Activated naive CD4-positive, alpha-beta T cell (primary cell): ENCODE measurements at regions not wholly inside any gene's neighbourhood (a gene's known extent, or its start where the extent isn't known, plus 50 kb on each side); places are given as distances from the start of the nearest gene placed in this dataset.
"Not testable (repeated sequence)": the region's sequence is repeated elsewhere in the genome, so short reads cannot be mapped to it uniquely, and the experiment has no call there.

Experiments used
- DNase-seq, 4 experiments: peaks; one replicate each; lab custom pipeline; 2025; lab: John Stamatoyannopoulos, UW

DNA sequence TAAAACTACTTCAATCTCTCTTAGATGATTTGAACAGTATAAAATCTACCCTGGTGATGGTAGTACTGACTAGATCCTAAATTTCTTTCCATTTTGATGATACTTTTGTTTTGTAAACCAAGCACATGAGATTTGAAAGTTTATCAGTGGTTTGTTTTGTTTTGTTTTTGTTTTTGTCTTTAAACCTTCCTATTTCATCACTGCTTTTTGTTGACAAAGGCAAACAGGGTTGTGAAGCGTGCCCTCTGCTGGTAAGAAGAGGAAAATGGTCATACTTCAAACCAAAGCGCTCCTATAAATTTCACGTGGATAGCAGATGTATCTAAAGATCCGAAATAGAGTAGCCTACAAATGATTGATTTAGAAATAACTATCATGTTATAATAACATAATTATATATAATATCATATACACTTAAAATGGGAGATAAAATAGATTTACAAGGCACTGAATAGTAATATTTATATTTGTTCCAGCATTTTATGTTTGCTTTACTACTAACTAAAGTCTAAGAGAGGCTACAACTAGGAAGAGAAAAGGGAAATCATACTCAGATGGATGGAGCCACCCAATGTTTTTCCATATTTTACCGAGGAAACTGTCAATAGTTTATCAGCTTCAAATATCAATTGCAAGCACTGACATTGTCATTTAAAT is 254.0 kb upstream of the USP15 start:
- DNase-seq = no peak

DNA sequence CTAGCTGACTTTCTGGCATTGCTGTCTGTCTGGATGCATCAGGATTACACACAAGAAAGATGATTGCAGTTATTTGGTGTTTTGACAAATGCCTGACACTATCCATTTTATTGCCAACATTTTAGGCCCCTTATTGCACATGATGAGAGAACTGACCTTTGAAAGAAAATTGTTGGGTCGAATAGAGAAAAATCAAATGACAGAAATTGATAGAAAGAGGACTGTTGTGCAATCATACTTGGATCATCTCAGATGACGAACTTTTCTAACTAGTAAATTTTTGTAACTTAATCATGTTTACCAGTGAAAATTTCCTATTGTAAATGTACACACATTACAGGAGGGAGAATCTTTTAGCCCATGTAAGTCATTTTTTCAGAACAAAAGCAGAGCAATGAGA is 251.5 kb upstream of the USP15 start:
- DNase-seq = no peak

- DNase-seq = no peak
Observed at GRCh38 chr12:62009445-62009844, 250.8 kb upstream of the USP15 start.

GRCh38 chr12:62010331-62010906 is 249.8 kb upstream of the USP15 start:
- DNase-seq = not testable (repeated sequence)

DNA sequence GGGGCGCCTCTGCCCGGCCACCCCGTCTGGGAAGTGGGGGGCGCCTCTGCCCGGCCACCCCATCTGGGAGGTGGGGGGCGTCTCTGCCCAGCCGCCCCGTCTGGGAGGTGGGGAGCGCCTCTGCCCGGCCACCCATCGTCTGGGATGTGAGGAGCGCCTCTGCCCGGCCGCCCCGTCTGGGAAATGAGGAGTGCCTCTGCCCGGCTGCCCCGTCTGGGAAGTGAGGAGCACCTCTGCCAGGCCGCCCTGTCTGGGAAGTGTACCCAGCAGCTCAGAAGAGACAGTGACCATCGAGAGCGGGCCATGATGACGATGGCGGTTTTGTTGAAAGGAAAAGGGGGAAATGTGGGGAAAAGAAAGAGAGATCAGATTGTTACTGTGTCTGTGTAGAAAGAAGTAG is 249.2 kb upstream of the USP15 start:
- not testable (repeated sequence) for DNase-seq

- DNase-seq = no peak
Observed at GRCh38 chr12:62014330-62014729, 245.9 kb upstream of the USP15 start.

GRCh38 chr12:62016021-62016420 is 244.2 kb upstream of the USP15 start:
- no peak for DNase-seq

GRCh38 chr12:62021808-62022207 is 238.4 kb upstream of the USP15 start:
- DNase-seq = no peak

DNA sequence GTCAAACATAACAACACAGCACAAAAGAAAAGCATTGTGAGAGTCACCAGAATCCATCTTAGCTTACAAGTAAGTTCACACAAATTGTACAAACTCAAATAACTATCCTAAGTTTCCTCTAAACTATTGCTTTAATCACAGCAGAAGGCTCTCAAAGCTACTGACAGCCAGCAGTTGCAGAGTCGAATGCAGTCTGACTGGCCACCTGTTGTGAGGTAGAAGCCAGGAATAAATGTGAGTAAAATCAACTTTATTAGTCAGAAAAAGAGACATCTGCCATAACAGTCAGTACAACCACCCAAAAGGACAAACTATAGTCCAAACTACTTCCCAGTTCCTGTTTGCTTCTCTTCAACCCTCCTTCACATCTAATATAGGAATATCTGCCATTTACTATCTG is 231.7 kb upstream of the USP15 start:
- no peak for DNase-seq

DNA sequence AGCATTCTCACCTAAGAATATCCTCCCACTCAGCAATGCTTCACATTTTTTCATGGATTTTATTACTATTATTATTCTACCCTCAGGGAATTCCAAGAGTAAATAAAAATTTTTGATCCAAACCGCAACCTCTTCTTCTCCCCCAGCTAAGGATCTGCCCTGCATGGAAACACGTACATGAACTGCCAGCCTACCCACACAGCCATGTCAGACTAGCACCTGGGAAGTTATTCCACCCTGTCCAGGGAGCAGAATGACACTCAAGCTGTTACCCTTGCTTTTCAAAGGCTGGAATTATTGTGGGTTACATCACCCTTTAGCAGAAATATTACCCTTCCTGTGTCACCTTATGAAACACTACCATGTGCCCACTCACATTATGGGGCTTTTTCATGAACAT is 227.3 kb upstream of the USP15 start:
- no peak for DNase-seq

- DNase-seq = no peak
Observed at GRCh38 chr12:62044450-62045135, 215.6 kb upstream of the USP15 start.

GRCh38 chr12:62045211-62045610 is 215.0 kb upstream of the USP15 start:
- DNase-seq = no peak

DNA sequence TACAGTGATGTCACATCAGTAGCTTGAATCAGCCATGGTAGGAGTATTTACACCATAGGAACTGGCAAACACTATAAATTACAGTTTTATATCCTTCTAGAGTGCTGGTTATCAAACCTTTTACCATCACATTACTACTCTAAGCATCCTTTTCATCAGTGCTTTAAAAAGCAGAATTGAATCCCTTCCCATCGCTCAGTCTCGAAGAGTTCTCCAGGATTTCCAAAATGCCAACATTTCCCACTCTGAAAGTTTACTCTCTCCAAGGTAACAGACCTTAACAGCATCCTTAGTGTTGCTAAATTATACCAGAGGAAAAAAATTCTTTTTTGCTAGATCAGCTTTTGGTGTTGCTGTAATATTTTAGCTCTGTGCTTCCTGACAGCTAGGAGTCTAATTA is 209.4 kb upstream of the USP15 start:
- no peak for DNase-seq

DNA sequence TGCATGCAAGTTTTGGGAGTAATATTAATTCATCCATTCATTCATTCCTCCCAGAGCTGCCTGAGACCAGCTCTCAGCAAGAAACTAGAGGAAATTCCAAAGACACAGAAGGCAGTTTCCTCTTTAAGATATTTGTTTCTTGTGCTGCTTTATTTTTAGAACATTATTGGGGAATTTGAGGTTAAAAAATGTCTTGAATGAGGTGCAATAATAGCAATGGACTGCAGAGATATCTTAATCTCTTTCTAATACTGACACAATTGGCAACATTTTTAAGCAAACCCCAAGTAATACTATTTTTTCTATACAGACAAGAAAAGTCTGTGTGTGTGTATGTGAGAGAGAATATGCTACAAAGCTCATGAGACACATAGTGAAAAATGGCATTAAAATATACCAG is 190.2 kb upstream of the USP15 start:
- no peak for DNase-seq

- not testable (repeated sequence) for DNase-seq
Observed at GRCh38 chr12:62073236-62073635, 187.0 kb upstream of the USP15 start.

DNA sequence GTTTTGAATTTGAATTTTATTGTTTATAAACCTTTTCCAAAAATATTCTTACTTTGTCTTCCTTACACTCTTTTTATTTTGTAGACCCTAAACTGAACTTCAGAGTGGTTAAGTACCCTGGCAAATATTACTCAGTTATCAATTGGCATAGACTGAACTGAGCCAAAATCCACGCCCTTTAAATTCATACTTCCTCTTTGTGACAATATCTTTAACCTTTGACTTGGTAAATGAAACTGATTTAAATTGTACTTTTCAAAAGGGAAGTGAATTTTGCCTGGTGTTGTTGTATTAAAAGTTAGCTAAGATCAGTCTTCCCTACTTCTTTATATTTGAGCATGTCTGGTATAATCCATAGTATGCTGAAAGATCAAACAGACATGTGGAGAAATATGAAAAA is 184.3 kb upstream of the USP15 start:
- DNase-seq = no peak

- DNase-seq = no peak
Observed at GRCh38 chr12:62078020-62078419, 182.2 kb upstream of the USP15 start.

DNA sequence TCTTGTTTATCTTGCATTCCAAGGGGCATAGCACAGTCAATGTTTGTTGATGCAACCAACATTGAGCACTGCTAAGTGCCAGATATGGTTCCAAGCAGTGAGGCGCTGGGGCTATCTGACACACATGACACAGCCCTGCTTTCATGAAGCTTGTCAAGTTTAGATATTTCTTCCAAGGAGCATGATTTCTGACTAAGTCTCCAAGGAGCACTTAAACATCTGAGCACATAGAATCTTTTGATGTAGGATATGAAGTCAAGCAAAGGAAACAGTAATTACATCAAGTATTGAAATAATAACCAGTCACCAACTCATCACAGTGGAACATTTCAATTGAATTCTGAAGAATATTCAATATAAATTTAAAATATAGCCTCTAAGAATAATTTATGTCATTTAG is 177.8 kb upstream of the USP15 start:
- no peak for DNase-seq

DNA sequence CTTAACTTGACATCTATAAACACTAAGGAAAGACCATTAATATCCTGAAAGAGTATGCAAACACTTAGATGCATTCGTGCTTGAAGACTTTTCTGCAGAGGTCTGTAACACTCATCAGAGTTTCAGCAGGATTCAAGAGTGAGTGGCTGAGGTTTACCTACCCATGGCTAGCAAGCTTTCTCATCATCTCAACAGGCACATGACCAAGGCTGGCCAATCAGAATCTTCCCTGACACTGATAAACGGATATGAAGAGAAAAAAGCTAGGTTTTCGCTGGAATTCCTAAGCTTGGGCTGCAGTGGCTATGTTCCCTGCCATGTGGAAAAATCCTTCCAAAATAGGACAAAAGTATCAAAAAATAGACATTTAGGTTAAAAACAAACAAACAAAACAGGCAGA is 162.1 kb upstream of the USP15 start:
- no peak for DNase-seq

- DNase-seq = no peak
Observed at GRCh38 chr12:62103748-62104147, 156.5 kb upstream of the USP15 start.

DNA sequence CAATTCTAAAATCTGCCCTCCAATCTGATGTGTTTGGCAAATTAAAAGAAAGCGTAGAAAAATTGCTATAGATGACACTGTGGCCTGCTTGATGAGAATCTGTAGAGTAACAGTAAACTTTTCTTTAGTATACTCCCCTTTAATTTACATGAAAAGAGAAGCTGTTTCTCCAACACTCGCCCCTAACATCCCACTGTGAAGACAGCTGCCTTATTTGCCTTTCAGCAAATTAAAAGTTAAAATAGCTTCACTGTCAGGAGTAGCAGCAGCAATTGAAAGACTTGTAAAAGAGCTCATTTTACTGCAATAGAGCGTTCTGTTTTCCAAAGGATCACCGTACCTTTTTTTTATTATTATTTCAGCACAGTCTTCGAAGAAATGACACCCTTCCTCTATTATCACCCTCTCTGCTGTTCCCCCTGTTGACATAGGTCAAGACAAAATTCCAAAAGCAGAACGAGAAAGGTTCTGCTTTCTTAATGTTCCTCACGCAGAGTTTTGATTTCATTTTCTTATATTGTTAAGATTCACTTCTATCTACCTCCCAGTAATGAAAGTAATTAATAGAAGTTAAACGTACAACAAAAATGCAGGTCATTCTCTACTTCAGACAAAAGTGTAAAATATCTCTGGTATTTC is 153.5 kb upstream of the USP15 start:
- no peak for DNase-seq

DNA sequence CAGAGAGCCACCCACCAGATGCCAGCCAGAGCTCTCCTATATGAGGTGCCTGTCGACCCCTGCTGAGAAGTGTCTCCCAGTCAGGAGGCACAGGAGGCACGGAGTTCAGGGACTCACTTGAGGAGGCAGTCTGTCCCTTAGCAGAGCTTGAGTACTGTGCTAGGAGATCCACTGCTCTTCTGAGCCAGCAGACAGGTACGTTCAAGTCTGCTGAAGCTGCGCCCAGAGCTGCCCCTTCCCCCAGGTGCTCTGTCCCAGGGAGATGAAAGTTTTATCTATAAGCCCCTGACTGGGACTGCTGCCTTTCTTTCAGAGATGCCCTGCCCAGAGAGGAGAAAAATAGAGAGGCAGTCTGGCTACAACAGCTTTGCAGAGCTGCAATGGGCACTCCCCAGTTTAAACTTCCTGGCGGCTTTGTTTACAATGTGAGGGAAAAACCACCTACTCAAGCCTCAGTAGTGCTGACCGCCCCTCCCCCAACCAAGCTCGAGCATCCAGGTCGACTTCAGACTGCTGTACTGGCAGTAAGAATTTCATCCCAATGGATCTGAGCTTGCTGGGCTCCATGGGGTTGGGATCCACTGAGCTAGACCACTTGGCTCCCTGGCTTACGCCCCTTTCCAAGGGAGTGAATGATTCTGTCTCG is 146.7 kb upstream of the USP15 start:
- DNase-seq = no peak

GRCh38 chr12:62116986-62117385 is 143.2 kb upstream of the USP15 start:
- no peak for DNase-seq
